GM19372 (cell line): ENCODE measurements at regions not wholly inside any gene's neighbourhood (a gene's known extent, or its start where the extent isn't known, plus 50 kb on each side); places are given as distances from the start of the nearest gene placed in this dataset.

Experiments used
- ATAC-seq: cut with Tn5 transposase; IDR thresholded peaks from one replicate; pipeline ENCODE4 v1.9.1; 2021; ENCODE audit warnings: mild to moderate bottlenecking, low read depth, moderate library complexity; ENCODE audit not compliant: unreplicated experiment

DNA sequence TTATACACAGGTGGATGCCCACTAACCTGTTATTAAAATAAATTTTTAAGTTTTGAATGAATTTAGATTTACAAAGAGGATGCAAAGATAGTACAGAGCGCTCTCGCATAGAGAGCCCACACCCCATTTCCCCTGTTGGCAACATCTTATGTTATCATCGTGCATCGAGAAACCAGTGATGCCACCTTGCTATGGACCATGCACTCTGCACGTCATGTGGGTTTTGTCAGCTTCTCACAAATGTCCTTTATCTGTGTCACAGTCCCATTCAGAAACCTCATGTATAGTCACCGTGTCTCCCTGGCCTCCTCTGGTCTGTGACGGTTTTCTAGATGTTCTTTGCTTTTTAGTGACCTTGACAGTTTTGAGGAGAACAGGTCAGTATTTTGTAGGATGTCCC lies 60.0 kb downstream of the ING1 start:
- ATAC-seq, result no peak

DNA sequence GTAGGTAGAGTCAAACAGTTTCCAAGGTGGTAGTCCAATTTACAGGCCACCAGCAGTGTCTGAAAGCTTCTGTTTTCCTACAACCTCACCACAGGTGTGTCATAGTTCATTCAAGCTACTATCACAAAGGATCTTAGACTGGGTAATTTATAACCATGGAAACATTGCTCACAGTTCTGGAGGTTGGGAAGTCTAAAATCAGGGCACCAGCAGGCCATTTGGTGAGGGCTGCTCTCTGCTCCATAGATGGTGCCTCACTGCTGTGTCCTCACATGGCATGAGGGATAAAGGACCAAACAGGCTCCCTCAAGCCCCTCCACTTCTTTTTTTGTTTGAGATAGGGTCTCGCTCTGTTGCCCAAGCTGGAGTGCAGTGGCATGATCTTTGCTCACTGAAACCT lies 60.6 kb downstream of the ING1 start:
- ATAC-seq, result no peak

DNA sequence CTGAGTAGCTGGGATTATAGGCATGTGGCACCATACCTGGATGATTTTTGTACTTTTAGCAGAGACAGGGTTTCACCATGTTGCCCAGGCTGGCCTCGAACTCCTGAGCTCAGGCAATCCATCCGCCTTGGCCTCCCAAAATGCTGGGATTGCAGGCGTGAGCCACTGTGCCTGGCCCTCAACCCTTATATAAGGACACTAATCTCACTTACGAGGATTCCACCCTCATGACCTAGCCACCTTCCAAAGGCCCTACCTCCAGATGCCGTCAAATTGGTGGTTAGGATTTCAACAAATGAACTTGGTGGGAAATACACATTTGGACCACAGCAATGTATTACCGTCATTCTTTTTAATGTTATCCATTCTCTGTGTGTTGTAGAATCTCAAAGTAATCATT lies 61.0 kb downstream of the ING1 start:
- no peak for ATAC-seq

DNA sequence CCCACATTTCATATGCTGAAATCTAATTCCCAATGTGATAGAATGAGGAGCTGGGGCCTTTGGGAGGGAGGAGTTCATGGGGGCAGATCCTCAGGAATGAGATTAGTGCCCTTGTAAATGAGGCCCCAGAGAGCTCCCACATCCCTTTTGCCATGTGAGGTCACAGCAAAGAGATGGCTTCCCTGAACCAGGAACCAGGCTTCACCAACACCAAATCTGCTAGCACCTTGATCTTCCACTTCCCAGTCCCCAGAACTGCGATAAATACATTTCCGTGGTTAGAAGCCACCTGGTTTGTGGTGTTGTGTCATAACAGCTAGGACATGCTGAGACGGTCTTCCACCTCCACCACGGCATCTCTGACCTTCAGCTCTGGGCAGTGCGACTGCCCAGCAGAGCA lies 62.1 kb downstream of the ING1 start:
- ATAC-seq, result no peak

DNA sequence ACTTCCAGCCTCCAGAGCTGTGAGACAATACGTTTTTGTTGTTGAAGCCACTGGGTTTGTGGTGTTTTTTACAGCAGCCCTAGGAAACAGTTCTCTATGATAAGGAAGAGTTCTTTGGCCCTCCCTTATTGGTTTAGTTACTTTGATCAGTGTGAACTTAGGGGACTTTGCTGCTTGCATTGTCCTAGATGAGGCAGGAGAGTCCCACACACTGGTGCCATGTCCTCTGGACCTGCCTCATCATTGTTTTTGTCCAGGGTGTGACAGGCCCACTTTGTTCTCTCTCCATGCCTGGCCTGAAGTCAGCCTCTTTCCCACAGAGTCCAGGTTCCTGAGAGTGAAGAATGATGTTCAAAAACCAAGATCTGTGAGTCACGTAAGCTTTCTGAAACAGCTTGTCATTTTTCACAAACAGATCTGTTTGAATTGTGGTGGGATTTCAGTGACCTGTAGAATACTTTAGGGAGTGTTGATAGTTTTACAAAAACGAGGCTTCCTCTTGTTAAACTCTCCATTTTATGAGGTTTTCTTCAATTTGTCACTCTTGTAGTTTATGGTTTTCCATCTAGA lies 63.8 kb downstream of the ING1 start:
- ATAC-seq, result no peak

DNA sequence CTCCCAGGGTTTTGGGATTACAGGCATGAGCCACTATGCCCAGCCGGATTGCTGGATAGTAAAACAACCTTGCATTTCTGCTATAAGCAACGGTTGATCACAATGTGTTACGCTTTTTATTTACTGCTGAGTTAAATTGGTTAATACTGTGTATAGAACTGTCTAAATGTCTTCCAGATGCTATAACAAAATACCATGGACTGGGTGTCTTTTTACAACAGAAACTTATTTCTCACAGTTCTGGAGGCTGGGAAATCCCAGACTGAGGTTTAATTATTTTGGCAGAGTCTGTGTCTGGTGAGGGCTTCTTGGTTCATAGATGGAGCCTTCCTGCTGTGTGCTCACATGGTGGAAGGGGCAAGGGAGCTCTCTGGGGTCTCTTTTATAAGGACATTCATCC lies 65.5 kb downstream of the ING1 start:
- no peak for ATAC-seq

DNA sequence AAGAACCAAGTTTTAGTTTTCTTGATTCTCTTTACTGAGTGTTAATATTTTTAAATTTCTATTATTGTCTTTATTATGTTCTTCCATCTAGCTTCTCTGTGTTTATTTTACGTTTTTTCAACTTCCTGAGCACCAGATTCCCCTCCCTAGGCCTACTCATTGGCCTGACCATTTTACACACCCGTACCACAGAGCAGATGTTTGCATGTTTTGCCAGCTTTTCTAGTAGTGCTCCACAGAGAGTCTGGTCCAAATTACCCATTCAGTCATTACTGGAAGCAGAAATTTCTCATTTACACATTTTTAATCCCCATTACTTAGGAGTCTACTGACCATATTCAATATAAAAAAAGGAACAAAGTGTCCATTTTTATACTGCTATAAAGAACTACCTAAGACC lies 66.9 kb downstream of the ING1 start:
- no peak for ATAC-seq

DNA sequence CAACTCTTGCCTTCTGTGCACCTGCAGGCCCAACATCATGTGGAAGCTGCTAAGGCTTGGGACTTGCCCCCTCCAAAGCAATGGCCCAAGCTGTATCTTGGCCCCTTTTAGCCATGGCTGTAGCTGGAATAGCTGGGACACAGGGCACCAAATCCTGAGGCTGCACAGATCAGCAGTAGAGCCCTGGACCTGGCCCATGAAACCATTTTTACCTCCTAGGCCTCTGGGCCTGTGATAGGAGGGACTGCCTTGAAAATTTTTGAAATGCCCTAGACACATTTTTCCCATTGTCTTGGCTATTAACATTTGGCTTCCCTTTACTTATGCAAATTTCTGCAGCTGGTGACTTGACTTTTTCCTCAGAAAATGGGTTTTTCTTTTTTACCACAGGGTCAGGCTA lies 68.7 kb downstream of the ING1 start:
- no peak for ATAC-seq

DNA sequence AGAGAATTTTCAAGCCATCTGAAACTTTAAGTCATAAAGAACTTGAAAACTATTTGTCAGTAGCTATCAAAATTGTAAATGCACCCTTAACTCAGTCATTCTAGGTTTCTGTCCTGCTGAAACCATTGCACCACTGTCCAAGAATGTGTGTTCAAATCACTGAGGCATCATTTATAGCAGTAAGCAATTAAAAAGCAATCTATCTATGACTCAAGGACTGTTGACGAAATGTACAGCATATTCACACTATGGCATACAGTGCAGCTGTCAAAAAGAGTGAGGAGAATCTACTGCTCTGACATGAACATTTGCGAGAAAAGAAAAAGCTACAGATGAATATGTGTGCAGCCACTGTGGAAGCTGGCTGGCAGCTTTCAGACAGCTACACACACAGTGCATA lies 71.2 kb downstream of the ING1 start:
- ATAC-seq, result no peak

DNA sequence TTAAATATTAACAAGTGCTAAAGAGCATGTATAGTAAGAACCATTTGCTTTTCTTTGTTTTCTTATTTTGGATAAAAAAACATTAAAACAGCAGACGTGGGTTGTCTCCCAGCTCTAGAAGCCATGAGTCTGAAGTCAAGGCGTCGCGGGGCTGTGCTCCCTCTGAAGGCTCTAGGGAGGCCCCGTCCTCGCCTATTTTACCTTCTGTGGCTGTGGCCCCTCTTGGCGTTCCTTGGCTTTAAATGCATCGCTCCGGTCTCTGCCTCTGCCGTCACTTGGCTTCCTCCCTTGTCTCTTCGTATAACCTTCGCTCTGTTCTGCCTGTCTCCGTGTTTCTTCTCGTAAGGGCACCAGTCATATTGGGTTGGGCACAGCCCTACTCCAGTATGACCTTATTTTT lies 75.3 kb downstream of the ING1 start:
- no peak for ATAC-seq

DNA sequence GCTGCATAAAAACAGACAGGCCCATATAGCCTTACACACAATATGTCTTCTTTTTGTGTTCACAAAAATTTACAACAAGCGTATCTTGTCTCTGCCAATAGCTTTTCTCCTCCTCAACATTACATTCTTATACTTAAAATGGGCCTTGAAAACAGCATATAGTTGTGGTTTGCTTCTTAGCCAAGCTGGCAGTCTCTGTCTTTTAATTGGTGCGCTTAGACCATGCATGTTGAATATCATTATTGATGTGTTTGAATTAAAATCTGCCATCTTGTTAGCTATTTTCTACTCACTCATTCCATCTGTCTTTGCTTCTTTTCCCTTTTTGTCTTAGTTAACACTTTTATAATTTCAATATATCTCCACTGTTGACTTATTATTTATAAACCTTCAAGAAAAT lies 76.4 kb downstream of the ING1 start:
- no peak for ATAC-seq

DNA sequence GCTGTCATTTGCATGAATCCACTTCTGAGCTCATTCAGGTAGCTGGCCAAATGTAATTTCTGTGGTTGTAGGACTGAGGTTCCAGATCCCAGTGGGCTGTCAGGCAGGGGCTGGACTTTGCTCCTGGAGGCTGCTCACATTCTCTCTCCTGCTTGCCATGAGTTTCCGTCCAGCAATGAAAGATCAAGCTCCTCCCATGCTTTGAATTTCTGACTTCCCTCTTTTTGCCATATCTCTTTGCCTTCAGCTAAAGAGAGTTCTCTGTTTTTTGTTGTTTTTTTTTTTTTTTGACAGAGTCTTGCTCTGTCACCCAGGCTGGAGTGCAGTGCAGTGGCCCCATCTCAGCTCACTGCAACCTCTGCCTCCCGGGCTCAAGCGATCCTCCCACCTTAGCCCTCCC lies 76.9 kb downstream of the ING1 start:
- no peak for ATAC-seq

DNA sequence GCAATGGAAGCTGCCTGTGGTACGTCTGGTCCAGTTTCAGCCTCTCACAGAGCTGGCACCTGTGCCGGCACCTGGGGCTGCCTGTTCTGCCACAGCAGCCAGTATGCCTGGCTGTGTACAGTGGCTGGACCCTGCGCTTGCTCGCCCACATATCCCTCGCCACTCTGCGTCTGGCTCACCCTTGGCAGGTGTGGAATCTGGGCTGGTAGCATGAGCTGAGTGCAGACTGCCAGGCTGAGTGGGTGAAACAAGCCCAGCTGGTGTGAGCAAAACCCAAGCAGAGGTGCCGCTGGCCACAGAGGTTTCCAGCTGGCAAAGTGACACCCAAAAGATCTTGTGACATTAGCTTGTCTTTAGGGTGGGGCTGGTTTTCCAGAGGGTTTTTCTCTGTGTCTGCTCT lies 80.7 kb downstream of the ING1 start:
- no peak for ATAC-seq

DNA sequence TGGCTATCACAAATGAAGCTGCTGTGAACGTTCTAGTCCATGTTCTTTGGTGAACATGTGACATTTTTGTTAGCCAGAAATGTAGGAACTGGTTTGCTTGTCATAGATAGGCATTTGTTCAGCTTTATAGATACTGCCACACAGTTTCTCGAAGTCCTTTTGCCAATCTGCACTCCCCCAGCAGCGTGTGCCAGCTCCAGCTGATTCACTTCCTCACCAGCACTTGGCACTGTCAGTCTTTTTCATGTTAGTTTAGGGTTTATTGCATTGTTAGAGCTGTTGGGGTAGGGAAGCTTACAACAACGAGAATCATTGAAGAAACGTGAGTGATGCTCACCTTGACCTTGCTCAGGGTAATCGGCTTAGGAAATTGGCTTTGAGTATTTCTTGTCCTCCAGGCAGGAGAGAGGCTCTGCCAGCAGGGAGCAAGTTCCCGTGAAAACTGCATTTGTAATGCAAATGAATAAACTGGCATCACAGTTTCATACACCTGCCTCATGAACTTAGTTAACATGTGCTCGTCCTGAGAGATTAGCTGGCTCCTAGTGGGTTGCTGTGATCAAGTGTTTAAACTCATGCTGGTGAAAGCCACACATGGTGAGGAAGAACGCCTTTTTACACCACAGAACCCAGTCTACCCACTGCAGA lies 83.9 kb downstream of the ING1 start:
- no peak for ATAC-seq

DNA sequence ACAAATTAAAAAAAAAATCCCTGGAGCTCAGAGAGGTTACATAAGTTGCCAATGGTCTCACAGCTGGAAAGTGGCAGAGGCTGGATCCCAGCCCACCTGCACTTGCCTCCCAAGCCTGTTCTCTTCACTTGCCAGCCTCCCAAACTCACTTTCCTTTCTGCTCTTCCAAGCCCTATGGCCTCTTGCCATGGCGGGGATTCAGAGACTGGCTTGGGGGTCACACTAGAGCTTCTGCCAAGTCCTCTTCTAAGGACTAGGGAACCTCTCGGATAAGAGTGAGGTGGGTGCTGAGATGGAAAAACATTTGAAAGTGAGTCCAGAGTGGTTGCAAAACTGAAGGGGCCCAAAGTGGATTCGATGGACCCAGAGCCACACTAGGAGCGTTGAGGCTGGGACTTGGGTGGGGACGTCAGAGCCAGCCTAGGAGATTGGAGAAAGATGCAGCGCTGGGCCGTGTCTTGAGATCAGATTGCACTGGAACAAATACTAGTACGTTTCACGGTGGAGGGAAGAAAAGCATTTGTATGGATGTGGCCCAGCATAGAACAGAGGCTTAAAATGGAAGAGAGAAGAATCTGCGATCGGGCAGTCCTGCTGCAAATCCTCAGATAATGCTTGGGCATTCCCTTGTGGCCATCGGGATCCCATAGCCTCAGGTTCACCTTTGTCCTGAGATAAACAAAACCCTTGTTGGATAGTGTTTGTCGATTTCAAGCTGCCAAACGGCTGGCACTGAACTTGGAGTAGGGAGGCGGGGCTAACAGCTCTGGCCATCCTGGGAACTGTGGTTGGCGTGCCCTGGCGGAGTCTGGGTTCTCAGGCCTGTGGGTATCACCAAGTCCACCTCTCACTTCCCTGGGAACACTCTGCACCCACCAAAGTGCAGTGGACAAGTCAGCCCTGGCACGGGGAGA lies 84.8 kb downstream of the ING1 start:
- ATAC-seq, result no peak

DNA sequence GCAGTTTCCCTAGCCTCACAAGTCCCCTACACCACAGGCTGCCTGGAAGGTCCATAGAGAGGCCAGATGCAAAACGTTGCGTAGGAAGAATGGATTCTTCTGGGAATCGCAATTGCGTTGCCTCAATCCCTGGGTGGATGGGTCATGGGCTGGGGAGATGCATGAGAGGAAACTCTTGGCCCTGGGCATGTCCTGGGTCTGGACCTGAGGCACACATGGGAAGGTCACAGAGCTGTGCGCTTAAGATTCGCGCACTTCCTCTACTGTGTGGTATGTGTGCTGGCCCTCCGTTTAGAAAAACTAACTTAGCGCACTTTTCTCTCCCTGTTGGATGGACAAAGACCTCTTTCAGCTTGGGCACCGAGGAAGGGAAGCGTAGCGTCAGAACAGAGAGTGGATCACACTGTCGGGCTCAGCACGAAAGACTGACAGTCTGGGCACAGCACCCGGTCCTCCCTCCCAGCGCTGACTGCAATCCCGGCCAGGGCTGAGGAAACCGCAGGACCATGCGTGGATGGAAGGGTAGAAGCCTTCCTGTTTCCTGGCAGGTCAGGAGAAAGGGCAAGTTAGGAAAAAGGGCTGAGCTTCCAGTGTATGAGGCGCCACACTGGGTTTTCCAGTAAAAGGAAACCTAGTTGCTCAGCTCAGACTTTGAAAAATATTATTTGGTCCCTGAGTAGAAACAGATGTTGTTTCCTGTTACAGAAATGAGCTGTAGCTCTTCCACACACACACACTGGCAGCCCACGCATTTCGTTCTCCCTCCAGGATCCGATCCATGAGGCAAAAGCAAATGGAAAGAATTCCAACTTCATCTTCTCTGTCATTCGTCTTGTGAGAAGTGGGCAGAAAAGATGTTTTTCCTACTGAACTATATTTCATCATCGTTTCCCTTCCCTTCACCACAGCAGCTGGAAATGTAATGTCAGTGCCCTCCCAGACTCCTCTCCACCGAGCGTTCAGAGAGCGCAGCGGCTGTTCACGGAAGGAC lies 86.0 kb downstream of the ING1 start:
- ATAC-seq, result no peak

DNA sequence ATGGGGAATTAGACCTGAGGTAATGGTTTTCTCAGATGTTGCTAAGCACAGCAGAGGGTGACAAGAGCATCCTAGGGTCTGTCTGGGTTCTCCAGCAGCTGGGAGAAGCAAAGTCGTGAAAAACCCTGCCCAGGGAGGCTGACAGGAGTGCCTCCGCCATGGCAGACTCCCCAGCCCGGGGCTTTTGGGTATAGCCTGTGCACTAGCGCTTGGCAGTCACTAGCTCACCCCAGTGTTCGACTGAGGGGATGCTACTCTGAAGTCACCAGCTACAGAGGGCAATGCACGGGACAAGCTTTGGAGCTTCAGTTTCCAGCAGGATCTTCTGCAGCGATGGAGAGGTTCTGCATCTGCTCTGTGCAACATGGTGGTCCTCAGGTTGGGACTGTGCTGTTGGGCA lies 87.5 kb downstream of the ING1 start:
- ATAC-seq, result no peak

DNA sequence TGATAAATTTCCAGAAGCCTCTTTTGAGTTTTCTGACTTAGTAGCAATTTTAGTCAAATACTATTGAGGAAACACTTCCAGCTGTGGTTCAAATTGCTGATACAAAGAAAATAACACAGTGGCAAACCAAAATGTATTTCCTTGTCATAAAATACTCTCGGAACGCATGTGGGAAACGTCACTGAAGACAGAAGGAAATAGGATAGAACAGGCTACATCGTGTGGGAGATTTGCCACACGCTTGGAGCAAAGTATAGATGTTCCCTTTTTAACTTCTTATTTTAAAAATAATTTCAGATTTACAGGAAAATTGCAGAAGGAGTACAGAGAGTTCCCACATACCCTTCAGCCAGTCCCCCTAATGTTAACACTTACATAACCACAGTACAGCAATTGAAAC lies 88.8 kb downstream of the ING1 start:
- ATAC-seq, result no peak

DNA sequence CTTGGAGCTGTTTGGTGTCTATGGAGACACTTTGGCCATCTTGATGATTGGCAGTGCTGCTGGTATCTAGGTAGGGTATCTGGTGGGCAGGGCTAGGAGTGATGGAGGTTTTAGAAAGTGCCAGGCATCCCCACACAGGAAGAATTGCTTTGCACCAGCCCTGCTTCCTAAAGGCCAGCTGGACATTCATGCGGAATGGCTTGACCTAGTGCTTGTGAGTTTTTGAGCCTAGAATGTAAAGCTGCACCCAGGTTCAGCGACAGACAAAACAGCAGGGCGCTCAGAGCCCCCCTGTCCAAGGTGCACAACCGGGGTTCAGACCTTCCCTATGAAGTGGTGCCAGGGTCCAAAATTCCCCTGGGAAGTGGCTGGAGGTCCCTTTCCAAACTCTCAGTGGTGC lies 93.1 kb downstream of the ING1 start:
- no peak for ATAC-seq

DNA sequence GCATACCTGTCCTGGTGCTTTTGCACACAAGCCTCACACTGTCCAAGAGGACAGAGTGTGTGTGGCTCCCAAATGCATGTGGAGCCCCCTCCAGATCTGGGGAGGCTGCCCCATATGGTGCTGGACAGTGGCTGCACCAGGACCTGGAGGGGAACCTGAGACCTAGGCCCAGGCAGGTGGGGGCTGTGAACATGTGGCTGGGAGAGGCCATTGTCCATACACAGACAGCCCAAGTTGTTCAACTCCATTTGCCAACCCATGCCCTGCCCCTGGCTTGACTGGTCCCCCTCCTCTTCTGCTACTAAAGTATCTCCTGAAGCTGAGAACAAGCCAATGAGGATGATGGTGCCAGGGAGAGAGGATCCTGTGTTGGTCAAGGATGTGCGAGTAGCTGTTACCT lies 94.0 kb downstream of the ING1 start:
- ATAC-seq, result no peak

DNA sequence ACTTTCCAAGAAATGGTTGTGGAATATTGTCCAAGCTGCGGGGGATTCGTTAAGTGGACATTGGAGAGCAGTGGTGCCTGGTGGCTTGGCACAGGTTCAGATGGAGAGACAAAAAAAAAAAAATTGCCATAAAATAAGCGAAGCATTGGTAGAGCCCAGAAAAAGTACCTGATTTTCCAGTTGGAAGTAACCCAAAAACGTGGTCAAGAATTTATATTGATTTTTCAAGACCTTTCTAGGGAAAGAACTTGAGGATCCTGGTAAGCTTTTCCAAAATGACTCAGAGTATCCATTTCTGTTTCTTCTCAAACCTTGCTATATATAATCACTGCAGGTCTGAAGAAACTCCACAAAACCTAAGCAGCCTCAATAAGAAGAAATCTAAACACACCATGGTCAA lies 94.6 kb downstream of the ING1 start:
- ATAC-seq, result no peak
